NCI-H2196 treated with DMSO at 0.1 percent for 48 hours (cell line): ENCODE measurements at regions not wholly inside any gene's neighbourhood (a gene's known extent, or its start where the extent isn't known, plus 50 kb on each side); places are given as distances from the start of the nearest gene placed in this dataset.
"Not testable (repeated sequence)": the region's sequence is repeated elsewhere in the genome, so short reads cannot be mapped to it uniquely, and the experiment has no call there.

Source experiments
- DNase-seq: peaks from one replicate; lab custom pipeline; 2025; ENCODE audit not compliant: unreplicated experiment; lab: John Stamatoyannopoulos, UW

GRCh38 chr13:50760751-50761150 is 82.7 kb downstream of the DLEU7 start:
- no peak for DNase-seq

GRCh38 chr13:50761406-50761805 is 82.1 kb downstream of the DLEU7 start:
- no peak for DNase-seq

GRCh38 chr13:50762969-50763567 is 80.4 kb downstream of the DLEU7 start:
- no peak for DNase-seq

- DNase-seq = no peak
Measured at GRCh38 chr13:50766013-50766412, 77.5 kb downstream of the DLEU7 start.

- DNase-seq = no peak
Measured at GRCh38 chr13:50766695-50767094, 76.8 kb downstream of the DLEU7 start.

GRCh38 chr13:50772881-50773280 is 70.6 kb downstream of the DLEU7 start:
- not testable (repeated sequence) for DNase-seq
